IMR-90 (cell line): ENCODE measurements at regions not wholly inside any gene's neighbourhood (a gene's known extent, or its start where the extent isn't known, plus 50 kb on each side); places are given as distances from the start of the nearest gene placed in this dataset.

ENCODE experiments used
- ATAC-seq: fragments of 200-7000 bp; cut with Tn5 transposase; 2 replicates; pipeline ENCODE4 v1.9.1; 2020; ENCODE audit warnings: low read depth, mild to moderate bottlenecking, moderate library complexity
- BruUV-seq: library from RNA; stranded (reverse); fragments of 400-500 nt; replicated peaks from 2 replicates; lab custom pipeline; 2021; lab: Mats Ljungman, UMichigan
- CTCF ChIA-PET: fragments of 300-600 bp; formaldehyde crosslinking; extraction: SDS; loops from one replicate; lab custom pipeline; 2021; ENCODE audit warnings: antibody characterized with exemption; lab: Yijun Ruan, JAX
- POLR2A ChIA-PET: fragments of 300-600 bp; sonication (Branson Sonifier 250); formaldehyde crosslinking; loops from one replicate; lab custom pipeline; 2022; ENCODE audit warnings: antibody characterized with exemption; ENCODE audit not compliant: unreplicated experiment; lab: Charles Lee
- DNase-seq: peaks from one replicate; pipeline ENCODE4 v3.0.0; 2013
- H2AFZ ChIP-seq: replicated peaks from 2 replicates; pipeline ENCODE3; 2013; ENCODE audit warnings: low read length, mild to moderate bottlenecking; ENCODE audit not compliant: poor library complexity
- H2AK5ac ChIP-seq: 2 replicates; pipeline ENCODE4 v1.6.1; 2013; ENCODE audit warnings: low read depth, low read length, inconsistent platforms
- H2AK9ac ChIP-seq: replicated peaks from 2 replicates; pipeline ENCODE3; 2013; ENCODE audit warnings: mild to moderate bottlenecking, low read depth, low read length, moderate library complexity; ENCODE audit not compliant: poor library complexity
- H2BK120ac ChIP-seq: 2 replicates; pipeline ENCODE4 v1.6.1; 2013; ENCODE audit warnings: low read depth, low read length, inconsistent platforms
- H2BK15ac ChIP-seq: 3 replicates; pipeline ENCODE4 v1.6.1; 2013; ENCODE audit warnings: low read depth, low read length, inconsistent platforms
- H2BK20ac ChIP-seq: 2 replicates; pipeline ENCODE4 v1.6.1; 2013; ENCODE audit warnings: low read depth, mild to moderate bottlenecking, inconsistent platforms, low read length, moderate library complexity
- H2BK5ac ChIP-seq: 2 replicates; pipeline ENCODE4 v1.6.1; 2013; ENCODE audit warnings: mild to moderate bottlenecking, low read depth, low read length, inconsistent platforms; ENCODE audit not compliant: poor library complexity, severe bottlenecking
- H3K14ac ChIP-seq: replicated peaks from 2 replicates; pipeline ENCODE4 v1.6.1; 2013; ENCODE audit warnings: low read depth, low read length, inconsistent platforms
- H3K18ac ChIP-seq: 2 replicates; pipeline ENCODE4 v1.6.1; 2013; ENCODE audit warnings: low read depth, low read length, control low read depth
- H3K23ac ChIP-seq: 2 replicates; pipeline ENCODE4 v1.6.1; 2013; ENCODE audit warnings: low read depth, low read length, inconsistent platforms
- H3K27ac ChIP-seq: 2 replicates; pipeline ENCODE4 v1.5.1; 2013; ENCODE audit warnings: mild to moderate bottlenecking, control low read depth, low read length; ENCODE audit not compliant: insufficient read depth
- H3K27me3 ChIP-seq: 2 replicates; pipeline ENCODE4 v1.6.1; 2013; ENCODE audit warnings: low read length; ENCODE audit not compliant: control insufficient read depth, insufficient read depth
- H3K36me3 ChIP-seq: 2 replicates; pipeline ENCODE4 v1.6.1; 2013; ENCODE audit warnings: low read length, mixed read lengths; ENCODE audit not compliant: control insufficient read depth, insufficient read depth
- H3K4ac ChIP-seq: 2 replicates; pipeline ENCODE4 v1.6.1; 2013; ENCODE audit warnings: low read depth, low read length, inconsistent platforms
- H3K4me1 ChIP-seq: 2 replicates; pipeline ENCODE4 v1.6.1; 2013; ENCODE audit warnings: low read length, mixed read lengths; ENCODE audit not compliant: control insufficient read depth, insufficient read depth
- H3K4me2 ChIP-seq: 2 replicates; pipeline ENCODE4 v1.6.1; 2013; ENCODE audit warnings: low read depth, mild to moderate bottlenecking, control low read depth, low read length, moderate library complexity
- H3K4me3 ChIP-seq: 2 replicates; pipeline ENCODE4 v1.5.1; 2013; ENCODE audit warnings: low read depth, mild to moderate bottlenecking, control low read depth, low read length, moderate library complexity; ENCODE audit not compliant: insufficient read depth
- H3K56ac ChIP-seq: 2 replicates; pipeline ENCODE4 v1.6.1; 2013; ENCODE audit warnings: low read length, inconsistent platforms; ENCODE audit not compliant: insufficient read depth; ENCODE audit errors: extremely low read depth
- H3K79me1 ChIP-seq, 2 experiments: 2 replicates each; pipeline ENCODE4 v1.6.1; 2013; ENCODE audit warnings: low read length in 2 of 2, inconsistent platforms in 1 of 2, low read depth in 1 of 2
- H3K9ac ChIP-seq: 2 replicates; pipeline ENCODE4 v1.6.1; 2013; ENCODE audit warnings: low read depth, low read length, control low read depth
- H3K9me1 ChIP-seq: 2 replicates; pipeline ENCODE4 v1.6.1; 2013; ENCODE audit warnings: low read length, inconsistent platforms; ENCODE audit not compliant: insufficient read depth
- H3K9me3 ChIP-seq: 2 replicates; pipeline ENCODE4 v1.6.1; 2013; ENCODE audit warnings: low read length; ENCODE audit not compliant: control insufficient read depth, insufficient read depth
- H4K20me1 ChIP-seq: 2 replicates; pipeline ENCODE4 v1.6.1; 2013; ENCODE audit warnings: low read length, inconsistent platforms; ENCODE audit not compliant: insufficient read depth
- H4K5ac ChIP-seq: 2 replicates; pipeline ENCODE4 v1.6.1; 2013; ENCODE audit warnings: mild to moderate bottlenecking, low read depth, low read length, control low read depth
- H4K8ac ChIP-seq, 2 experiments: 2 replicates each; pipeline ENCODE4 v1.6.1; 2013; ENCODE audit warnings: low read depth in 2 of 2, low read length in 2 of 2, control low read depth in 1 of 2, inconsistent platforms in 1 of 2
- H4K91ac ChIP-seq: 2 replicates; pipeline ENCODE4 v1.6.1; 2013; ENCODE audit warnings: low read depth, low read length, inconsistent platforms; ENCODE audit not compliant: insufficient read depth
- BHLHE40 ChIP-seq: fragments of 150-350 bp; IDR thresholded peaks from 2 replicates; pipeline ENCODE4 v1.6.1; 2016; ENCODE audit warnings: mild to moderate bottlenecking, low read depth, low read length
- CEBPB ChIP-seq: IDR thresholded peaks from 2 replicates; pipeline ENCODE4 v1.6.1; 2012; ENCODE audit warnings: low read depth, low read length, improper control_type of control experiment
- CHD1 ChIP-seq: IDR thresholded peaks from 2 replicates; pipeline ENCODE4 v1.6.1; 2012; ENCODE audit warnings: low read depth, low read length, improper control_type of control experiment
- CTCF ChIP-seq: conservative IDR thresholded peaks from 2 replicates; pipeline ENCODE4 v1.5.1; 2012; ENCODE audit warnings: mild to moderate bottlenecking, low read depth, low read length, improper control_type of control experiment
- ELK1 ChIP-seq: fragments of 150-350 bp; IDR thresholded peaks from 2 replicates; pipeline ENCODE4 v1.6.1; 2016; ENCODE audit warnings: low read depth, mild to moderate bottlenecking, low read length, moderate library complexity, borderline replicate concordance
- FOS ChIP-seq: fragments of 150-350 bp; IDR thresholded peaks from 2 replicates; pipeline ENCODE4 v1.6.1; 2016; ENCODE audit warnings: low read depth, low read length
- MAFK ChIP-seq: IDR thresholded peaks from 2 replicates; pipeline ENCODE4 v1.6.1; 2012; ENCODE audit warnings: low read depth, low read length, improper control_type of control experiment
- MAZ ChIP-seq: IDR thresholded peaks from 2 replicates; pipeline ENCODE4 v1.6.1; 2012; ENCODE audit warnings: low read depth, mild to moderate bottlenecking, low read length, improper control_type of control experiment, moderate library complexity, borderline replicate concordance
- MXI1 ChIP-seq: IDR thresholded peaks from 2 replicates; pipeline ENCODE4 v1.6.1; 2012; ENCODE audit warnings: low read depth, mild to moderate bottlenecking, low read length, moderate library complexity, borderline replicate concordance
- NFE2L2 ChIP-seq: fragments of 150-350 bp; IDR thresholded peaks from 2 replicates; pipeline ENCODE4 v1.6.1; 2016; ENCODE audit warnings: low read depth, mild to moderate bottlenecking, low read length
- POLR2A ChIP-seq: IDR thresholded peaks from 2 replicates; pipeline ENCODE4 v1.6.1; 2012; ENCODE audit warnings: mild to moderate bottlenecking, low read depth, low read length
- RAD21 ChIP-seq: IDR thresholded peaks from 2 replicates; pipeline ENCODE4 v1.6.1; 2012; ENCODE audit warnings: low read length, improper control_type of control experiment
- RCOR1 ChIP-seq: IDR thresholded peaks from 2 replicates; pipeline ENCODE4 v1.6.1; 2012; ENCODE audit warnings: mild to moderate bottlenecking, low read length, improper control_type of control experiment; ENCODE audit not compliant: insufficient replicate concordance
- RFX5 ChIP-seq: IDR thresholded peaks from 2 replicates; pipeline ENCODE4 v1.8.0; 2012; ENCODE audit warnings: low read depth, mild to moderate bottlenecking, low read length, moderate library complexity
- SMC3 ChIP-seq: fragments of 150-350 bp; IDR thresholded peaks from 2 replicates; pipeline ENCODE4 v1.6.1; 2016; ENCODE audit warnings: low read depth, mild to moderate bottlenecking, antibody characterized with exemption, low read length, moderate library complexity
- USF2 ChIP-seq: fragments of 150-350 bp; IDR thresholded peaks from 2 replicates; pipeline ENCODE4 v1.6.1; 2017; ENCODE audit warnings: mild to moderate bottlenecking, antibody characterized with exemption, low read length, low read depth
- WGBS, 2 experiments: methylation state at CpG; one replicate each; pipeline versions ENCODE4 v1.1.5 to v1.1.7; 2013; ENCODE audit warnings: missing lambda C conversion rate in 2 of 2; ENCODE audit not compliant: insufficient read length in 1 of 2; ENCODE audit errors: extremely low coverage in 2 of 2; 5-methylcytosine and 5-hydroxymethylcytosine counted together
- dilution Hi-C: fragments of 300-500 bp; cut with HindIII; formaldehyde crosslinking; loops from one replicate; pipeline ENCODE4 v1.14.3; 2018; ENCODE audit warnings: low sequenced_read_pairs; ENCODE audit not compliant: unreplicated experiment
- in situ Hi-C: fragments of 300-500 bp; cut with MboI; formaldehyde crosslinking; loops from 3 replicates; pipeline ENCODE4 v1.14.3; 2019; ENCODE audit warnings: low sequenced_read_pairs, inconsistent platforms, mixed read lengths
- intact Hi-C: fragments of 100-400 bp; cut with micrococcal nuclease; formaldehyde crosslinking; loops from 2 replicates; pipeline ENCODE4 v1.10.0; 2022

- Histone ChIP-seq H3K4me1 (no peaks in the 10 kb centered on the region), H2BK15ac (no peak overlapping the region), H4K20me1 (no peaks in the 10 kb centered on the region), H2AK5ac (no peak overlapping the region), H3K18ac (no peak overlapping the region), H3K14ac (no peak overlapping the region), H2BK20ac (no peak overlapping the region), H4K8ac (no peak overlapping the region), H2BK120ac (no peak overlapping the region), H2BK5ac (no peak overlapping the region), H3K27ac (no peak overlapping the region), H3K36me3 (no peaks in the 10 kb centered on the region), H4K5ac (no peak overlapping the region), H3K27me3 (no peaks in the 10 kb centered on the region), H3K56ac (no peak overlapping the region), H3K23ac (no peak overlapping the region), H3K9me3 (peaks cover 18% of the 10 kb centered on the region), H2AK9ac (no peak overlapping the region), H3K4ac (no peak overlapping the region), H4K91ac (no peak overlapping the region), H3K9me1 (no peaks in the 10 kb centered on the region), H3K4me2 (no peak overlapping the region), H2AFZ (no peak overlapping the region), H3K9ac (no peak overlapping the region), H3K4me3 (no peak overlapping the region), H3K79me1 (no peaks in the 10 kb centered on the region)
- no peak for DNase-seq
- no peak for ATAC-seq
- in situ Hi-C loops (no loop called here), dilution Hi-C loops (no loop called here), intact Hi-C loops (no loop called here)
- no TSS peak for BruUV-seq
- CTCF ChIA-PET: no interaction called here
- WGBS, 2 experiments: 33% methylated on average over 3 of the region's 8 CpGs; no CpG with 5 or more reads in 1 of the 2 experiments
- TF ChIP-seq ELK1 (no peak), CHD1 (no peak), RAD21 (no peak), MAZ (no peak), SMC3 (no peak), POLR2A (no peak), BHLHE40 (no peak), FOS (no peak), RFX5 (no peak), CEBPB (no peak), RCOR1 (no peak), MAFK (no peak), MXI1 (no peak), CTCF (no peak), USF2 (no peak), NFE2L2 (no peak)
- POLR2A ChIA-PET: no interaction called here
Observed at GRCh38 chr6:104019075-104019753, 840.5 kb downstream of the HACE1 start.
